Vagina (tissue), 2 donors: ENCODE measurements at regions not wholly inside any gene's neighbourhood (a gene's known extent, or its start where the extent isn't known, plus 50 kb on each side); places are given as distances from the start of the nearest gene placed in this dataset.

Source experiments
- CTCF ChIP-seq, 3 experiments: fragments of 450-650 bp in 2 of 3; fragments of 200-600 bp in 1 of 3; sonication (generic) in 1 of 3; IDR thresholded peaks; one replicate each; pipeline ENCODE4 v1.5.1; 2017 to 2019; ENCODE audit warnings: antibody characterized with exemption in 3 of 3, mild to moderate bottlenecking in 2 of 3, moderate library complexity in 2 of 3
- POLR2A ChIP-seq, 2 donors: fragments of 450-650 bp; IDR thresholded peaks; one replicate each; pipeline ENCODE4 v1.6.1; 2017; ENCODE audit warnings: antibody characterized with exemption in 2 of 2, mild to moderate bottlenecking in 2 of 2, moderate library complexity in 2 of 2
- POLR2AphosphoS5 ChIP-seq, 2 donors: sonication (generic); formaldehyde crosslinking; IDR thresholded peaks; one replicate each; pipeline ENCODE4 v1.9.0; 2017; ENCODE audit warnings: antibody characterized with exemption in 2 of 2, mild to moderate bottlenecking in 2 of 2, low read depth in 1 of 2; ENCODE audit not compliant: insufficient read depth in 1 of 2

- TF ChIP-seq CTCF (IDR thresholded peaks at IDR 0.05) (peak in 1 of 3 experiments; percentile 16), POLR2AphosphoS5 (IDR thresholded peaks at IDR 0.05; ENCODE audit: insufficient read depth in 1 of 2, low read depth in 1 of 2) (peak; percentile 26 to 27), POLR2A (IDR thresholded peaks at IDR 0.05) (no peak)
Observed at GRCh38 chr16:14003074-14003570, 68.0 kb upstream of the MRTFB start.
